ENCODE measurements at regions not wholly inside any gene's neighbourhood (a gene's known extent, or its start where the extent isn't known, plus 50 kb on each side); places are given as distances from the start of the nearest gene placed in this dataset.

DNA sequence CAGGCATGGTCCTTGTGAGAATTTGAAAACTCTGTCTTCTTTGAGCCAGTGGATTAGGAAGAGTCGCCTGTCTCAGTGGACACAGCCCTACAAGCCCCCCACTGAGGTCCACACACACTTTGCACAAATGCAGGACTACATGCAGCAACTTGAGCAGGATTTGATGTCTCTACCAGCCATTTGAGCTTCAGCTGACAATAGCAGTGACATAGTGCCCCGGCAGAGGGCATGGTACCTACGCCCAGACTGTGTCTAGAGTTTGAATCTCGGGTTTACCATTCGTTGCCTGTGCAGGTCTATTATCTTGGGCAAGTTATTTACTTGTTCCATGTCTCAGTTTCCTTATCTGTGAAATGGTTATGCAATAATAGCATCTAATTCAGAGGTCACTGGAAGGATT lies 580.1 kb downstream of the TFAP2B start:
- TF ChIP-seq, protein P1, sequence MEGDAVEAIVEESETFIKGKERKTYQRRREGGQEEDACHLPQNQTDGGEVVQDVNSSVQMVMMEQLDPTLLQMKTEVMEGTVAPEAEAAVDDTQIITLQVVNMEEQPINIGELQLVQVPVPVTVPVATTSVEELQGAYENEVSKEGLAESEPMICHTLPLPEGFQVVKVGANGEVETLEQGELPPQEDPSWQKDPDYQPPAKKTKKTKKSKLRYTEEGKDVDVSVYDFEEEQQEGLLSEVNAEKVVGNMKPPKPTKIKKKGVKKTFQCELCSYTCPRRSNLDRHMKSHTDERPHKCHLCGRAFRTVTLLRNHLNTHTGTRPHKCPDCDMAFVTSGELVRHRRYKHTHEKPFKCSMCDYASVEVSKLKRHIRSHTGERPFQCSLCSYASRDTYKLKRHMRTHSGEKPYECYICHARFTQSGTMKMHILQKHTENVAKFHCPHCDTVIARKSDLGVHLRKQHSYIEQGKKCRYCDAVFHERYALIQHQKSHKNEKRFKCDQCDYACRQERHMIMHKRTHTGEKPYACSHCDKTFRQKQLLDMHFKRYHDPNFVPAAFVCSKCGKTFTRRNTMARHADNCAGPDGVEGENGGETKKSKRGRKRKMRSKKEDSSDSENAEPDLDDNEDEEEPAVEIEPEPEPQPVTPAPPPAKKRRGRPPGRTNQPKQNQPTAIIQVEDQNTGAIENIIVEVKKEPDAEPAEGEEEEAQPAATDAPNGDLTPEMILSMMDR (IDR thresholded peaks at IDR 0.05): no peak
- no peak for TF ChIP-seq POLR2AphosphoS5 (IDR thresholded peaks at IDR 0.05; ENCODE audit: insufficient read depth in 1 of 2, low read depth in 1 of 2)

All from vagina (tissue), 2 donors.